HG03575 (cell line): ENCODE measurements at regions not wholly inside any gene's neighbourhood (a gene's known extent, or its start where the extent isn't known, plus 50 kb on each side); places are given as distances from the start of the nearest gene placed in this dataset.

Experiments used
- ATAC-seq: cut with Tn5 transposase; IDR thresholded peaks from one replicate; pipeline ENCODE4 v1.9.1; 2021; ENCODE audit not compliant: unreplicated experiment, insufficient number of reproducible peaks, low FRiP score; ENCODE audit errors: extremely low read depth

DNA sequence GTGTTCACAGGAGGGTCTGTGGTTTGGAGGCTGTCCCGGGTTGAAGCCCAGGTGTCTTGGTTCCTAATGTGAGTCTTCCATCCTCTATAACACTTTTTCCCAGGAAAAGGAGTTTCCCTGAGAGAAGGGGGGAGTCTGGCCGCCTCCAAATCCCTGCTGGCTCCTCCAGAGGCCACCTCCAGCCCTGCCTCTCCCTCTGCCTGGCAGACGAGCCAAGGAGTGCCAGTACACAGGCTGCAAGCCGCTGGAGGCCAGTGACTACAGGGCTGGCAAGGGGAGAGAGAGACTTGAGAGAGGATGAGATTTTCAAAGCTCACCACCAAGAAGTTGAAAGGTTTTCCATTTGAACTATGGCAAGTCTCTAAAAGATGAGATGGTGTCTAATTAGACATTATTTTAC lies 154.2 kb upstream of the ID2 start:
- no peak for ATAC-seq

DNA sequence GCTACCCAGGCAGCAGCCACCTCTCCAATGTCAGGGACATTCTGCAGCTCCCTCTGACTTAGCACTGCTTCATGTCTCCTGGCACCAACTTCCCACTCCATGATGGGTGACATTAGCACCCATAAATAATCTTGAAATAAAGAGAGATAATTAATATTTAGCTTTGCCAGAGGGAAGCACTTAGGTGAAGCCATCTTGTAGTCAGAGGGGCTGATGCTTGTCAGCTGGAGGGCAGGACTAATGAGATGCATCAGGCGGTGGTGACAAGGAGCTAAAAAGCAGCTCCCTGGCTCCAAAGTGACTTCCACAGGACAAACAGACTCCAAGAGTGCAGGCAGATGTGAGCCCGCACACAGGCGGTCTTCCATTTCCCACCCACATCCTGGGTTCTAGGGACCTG lies 153.0 kb upstream of the ID2 start:
- no peak for ATAC-seq

DNA sequence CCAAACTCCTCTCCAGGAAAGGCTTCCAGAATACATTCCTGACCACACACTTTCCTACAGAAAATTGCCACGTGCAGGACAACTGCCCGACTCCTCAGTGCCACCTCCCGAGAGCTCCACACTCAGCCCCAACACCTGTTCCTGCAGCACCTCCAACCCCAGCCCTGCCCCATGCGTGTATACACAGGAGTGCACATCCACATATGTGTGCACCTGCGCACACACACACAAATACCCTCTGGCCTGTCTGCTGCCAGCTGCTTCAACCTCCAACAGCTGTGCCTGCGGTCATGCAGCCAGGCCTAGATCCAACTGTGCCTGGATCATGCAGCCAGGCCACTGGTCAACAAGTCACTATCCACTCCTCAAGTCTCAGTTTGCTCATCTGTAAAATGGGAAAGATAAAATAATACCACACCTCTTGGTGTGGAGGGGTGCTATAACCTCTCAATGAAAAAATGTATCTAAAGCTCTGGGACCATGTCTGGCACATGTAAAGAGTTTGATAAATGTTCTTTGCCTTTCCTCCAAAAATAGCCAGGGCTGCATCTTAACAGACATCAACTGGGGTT lies 152.1 kb upstream of the ID2 start:
- ATAC-seq, result no peak

DNA sequence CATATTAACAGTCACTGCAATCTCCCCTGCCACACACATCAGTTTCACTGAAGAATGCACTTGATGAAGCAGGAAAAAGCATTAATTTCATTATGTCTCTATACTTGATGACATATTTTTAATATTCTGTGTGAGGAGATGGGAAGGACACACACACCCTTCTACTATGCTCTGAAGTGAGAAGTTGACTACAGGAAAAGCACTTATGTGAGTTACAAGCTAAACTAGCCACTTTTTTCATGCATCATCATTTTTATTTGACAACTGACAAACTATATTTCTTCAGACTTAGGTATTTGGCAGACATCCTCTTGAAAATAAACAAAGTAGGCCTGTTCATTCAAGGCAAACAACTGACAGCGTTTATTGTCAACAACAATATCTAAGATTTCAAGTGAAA lies 150.4 kb upstream of the ID2 start:
- no peak for ATAC-seq

DNA sequence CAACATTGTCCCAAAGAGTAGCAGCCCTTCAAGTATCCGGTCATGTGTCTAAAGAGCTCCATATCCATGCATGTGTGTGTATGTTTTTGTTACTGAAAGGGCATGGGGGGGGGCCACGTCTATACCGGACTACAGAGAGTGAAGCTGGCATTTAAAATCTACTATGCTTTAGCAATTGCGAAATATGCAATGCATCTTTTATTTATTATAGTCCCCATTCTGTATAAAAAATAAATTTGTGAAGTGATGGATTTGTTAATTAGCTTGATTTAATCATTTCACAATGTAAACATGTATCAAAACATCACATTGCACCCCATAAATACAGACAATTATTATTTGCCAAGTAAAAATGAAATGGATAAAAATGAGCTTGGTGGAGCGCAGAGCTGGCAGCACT lies 149.4 kb upstream of the ID2 start:
- ATAC-seq, result no peak

DNA sequence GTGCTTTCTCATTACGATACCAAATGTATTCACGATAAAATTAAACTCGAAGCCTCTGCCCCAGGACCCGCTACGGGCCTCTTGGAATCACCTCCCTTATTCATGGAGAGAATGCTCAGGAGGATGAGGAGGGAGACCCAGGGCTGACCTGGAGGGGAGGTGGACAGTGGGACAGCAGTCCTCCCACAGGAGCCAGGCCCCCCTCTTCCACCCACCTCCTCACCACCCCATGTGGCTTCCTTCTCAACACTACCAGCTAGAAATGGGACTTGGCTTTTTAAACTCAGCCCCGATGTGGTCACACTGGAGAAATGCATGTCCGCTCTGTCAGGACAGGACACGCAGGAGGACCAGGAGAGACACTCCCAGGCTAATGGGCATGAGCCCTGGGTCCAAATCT lies 147.9 kb upstream of the ID2 start:
- no peak for ATAC-seq

DNA sequence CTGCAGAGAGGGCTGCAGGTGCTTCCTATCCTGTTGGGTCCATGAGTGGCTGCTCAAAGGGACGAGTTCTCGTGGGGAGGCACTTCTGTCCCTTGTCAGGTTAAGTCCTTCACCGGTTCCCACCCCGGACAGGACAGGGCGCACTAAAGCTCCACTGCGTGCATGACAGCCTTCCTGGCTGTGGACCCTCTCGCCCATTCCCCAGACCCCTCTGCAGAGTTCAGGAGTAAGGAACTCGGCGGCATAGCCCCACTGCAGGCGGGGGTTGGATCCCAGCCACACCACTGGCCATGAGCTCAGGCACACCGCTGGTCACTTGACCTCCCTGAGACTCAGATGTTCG lies 147.5 kb upstream of the ID2 start:
- no peak for ATAC-seq

DNA sequence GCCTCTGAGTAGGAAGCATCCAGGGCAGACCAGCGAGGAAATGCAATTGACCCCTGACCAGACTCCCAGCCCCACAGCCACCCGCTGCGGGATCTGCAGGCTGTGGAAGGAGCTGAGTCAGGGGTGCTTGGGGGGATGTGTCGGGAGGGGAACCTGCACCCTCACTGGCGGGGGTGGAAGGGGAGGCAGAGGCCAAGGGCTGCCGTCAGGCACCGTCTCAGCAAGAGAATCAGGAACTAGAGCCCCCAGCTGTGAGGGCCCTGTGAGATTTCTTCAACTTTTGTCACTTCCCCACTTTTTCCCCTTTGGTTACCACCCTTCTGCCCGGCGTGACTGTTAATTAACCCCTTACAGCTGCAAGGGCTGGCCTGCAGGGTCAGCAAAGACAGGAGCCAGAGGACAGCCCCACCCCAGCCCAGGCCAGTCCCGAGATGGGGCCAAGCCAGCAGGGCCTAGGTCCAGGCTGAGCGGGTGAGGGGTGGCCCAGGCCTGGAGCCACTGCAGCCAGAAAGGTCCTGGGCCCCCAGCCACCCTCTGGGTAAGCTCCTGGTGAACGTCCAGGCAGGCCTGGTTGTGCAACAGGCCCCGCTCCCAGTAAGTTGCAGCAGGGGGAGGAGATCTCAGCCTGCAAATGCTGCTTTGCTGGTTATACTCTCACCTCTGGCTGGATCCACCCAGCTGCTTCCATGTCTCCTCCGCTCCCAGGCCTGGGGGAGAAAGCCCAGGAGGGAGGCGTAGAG lies 147.0 kb upstream of the ID2 start:
- no peak for ATAC-seq

DNA sequence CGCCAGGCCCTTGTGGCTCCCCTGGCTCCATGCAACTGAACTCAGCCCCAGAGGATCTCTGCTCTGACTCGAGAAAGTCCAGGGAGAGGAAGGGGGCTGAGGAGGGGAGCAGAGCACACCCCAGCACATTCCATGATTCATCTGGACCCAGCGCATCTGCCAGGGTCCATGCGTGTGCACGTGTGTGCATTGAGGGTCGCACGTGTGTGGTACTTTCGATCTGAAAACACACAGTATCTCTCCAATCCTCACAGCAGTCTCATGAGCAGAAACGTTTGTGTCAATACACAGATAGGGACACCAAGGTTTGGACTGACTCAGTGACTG lies 146.4 kb upstream of the ID2 start:
- ATAC-seq, result no peak

DNA sequence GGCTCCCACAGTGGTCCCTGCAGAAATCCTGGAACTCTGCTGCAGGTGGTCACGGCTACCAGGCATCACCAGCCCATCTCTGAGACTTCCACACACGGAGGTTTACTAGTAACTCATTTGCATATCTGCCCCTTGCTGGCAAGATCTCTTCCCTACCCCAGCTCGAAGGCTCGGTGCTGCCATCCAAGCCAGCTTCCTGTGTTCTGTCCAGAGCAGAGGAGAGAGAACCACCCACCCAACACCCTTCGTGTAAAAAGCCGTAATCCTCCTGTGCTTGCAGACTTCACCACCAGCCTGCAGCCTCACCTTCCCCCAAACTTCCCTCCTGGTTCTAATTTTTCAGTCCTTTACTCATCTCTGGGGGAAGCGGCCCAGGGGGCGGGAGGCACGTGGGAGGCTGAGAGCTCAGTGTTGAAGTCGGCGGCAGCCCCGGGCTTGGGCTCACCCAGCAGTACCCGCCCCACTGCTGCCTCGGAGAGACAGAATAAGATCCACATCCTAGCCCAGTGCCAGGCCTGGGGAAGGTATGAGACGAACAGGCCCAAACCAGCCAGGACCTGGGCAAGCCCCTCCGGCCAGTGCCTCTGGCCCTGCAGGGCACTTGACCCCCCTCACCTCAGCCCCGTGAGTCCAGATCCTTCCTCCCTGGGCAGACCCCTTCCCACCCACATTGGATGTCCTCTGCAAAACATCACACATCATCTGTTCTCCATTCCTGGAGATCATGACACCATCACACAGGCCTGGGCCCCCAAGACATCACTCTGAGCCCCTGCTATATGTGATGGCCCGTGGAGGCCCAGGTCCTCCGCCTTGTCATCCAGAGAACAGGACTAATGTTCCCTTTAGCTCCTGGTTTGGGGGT lies 145.8 kb upstream of the ID2 start:
- no peak for ATAC-seq

DNA sequence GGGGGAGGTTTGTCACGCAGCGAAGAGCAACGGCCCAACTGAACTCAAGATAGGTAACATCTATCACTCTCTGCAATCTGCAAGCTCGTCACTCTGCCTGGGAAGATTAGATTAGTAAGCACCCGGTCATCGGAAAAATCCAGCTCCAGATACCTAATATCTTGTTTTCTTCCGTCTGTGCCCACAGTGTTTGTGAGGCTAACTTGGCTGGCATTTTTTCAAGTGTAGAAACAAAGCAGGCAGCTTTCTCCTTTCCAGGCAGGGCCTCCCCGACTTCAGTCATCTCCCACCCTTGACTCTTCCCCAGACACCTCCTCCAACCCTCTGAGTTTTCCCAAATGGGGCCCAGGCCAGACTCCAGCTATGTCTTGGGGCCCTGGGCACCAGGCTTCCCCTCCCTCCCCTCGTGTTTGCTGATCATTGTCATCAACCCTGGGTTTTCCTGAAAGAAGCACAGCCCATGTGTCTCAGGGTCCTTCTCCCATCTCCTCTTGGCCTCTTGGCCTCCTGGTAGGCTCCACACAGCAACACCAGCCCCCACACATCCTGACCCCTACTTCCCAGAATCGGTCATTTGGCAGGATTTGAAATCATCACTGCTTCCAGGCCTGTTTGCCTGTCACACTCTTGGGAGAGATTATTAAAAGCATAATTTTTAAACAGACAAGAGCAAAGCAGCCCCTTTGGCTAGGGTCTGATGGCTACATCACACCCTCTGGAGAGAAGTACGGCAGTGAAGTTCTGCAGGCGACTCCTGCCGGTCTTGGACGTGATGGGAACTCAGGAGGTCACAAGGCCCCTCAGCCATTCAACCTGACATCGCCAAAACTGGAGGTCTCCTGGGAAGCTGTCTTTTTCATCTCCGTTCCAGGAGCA lies 144.9 kb upstream of the ID2 start:
- ATAC-seq, result no peak

DNA sequence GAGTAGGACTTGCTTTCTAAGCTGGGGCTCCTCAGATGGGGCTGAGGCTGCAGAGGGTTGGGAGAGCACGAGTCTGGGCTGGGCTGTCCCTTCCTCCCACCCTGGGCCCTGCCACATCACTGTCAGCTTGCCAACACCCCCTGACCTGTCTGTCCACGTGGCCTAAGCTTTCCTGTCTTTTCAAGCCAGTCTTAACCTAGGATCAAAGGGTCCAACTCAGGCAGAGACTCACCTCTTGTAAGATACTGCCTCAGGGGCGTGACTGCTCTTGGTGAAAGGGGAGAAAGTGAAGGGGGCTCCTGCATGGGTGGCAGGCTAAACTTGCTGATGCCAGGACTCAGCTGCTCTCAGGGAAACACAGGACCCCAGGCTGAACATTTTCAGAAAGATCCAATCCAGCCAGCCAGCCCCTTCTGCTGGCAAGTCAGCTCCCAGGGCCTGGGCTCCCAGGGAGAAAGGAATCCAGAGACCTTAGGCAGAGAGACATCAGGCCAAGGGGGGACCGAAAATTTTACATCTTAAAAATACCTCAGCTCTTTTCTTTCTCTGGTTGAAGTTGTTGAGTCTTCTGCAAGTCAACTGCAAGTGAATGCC lies 144.2 kb upstream of the ID2 start:
- no peak for ATAC-seq

DNA sequence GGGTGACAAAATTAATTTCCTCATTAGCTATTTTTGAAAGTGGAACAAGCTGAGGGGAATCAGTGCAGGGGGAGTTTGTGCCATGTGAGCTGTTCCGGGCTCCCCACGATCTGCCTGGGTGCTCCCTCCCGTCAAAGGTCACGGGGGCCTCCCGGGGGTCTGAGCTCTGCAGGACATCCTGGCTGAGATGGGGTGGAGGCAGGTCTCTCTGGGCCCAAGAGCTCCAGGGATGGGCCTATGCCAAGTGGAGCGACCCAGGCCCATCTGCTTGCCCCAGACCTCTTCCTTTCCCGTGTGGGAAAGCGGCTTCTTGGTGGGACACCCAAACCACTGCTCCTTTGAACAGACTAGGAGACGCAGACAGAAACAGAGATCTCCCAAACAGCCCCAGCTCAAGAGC lies 143.3 kb upstream of the ID2 start:
- ATAC-seq, result no peak

DNA sequence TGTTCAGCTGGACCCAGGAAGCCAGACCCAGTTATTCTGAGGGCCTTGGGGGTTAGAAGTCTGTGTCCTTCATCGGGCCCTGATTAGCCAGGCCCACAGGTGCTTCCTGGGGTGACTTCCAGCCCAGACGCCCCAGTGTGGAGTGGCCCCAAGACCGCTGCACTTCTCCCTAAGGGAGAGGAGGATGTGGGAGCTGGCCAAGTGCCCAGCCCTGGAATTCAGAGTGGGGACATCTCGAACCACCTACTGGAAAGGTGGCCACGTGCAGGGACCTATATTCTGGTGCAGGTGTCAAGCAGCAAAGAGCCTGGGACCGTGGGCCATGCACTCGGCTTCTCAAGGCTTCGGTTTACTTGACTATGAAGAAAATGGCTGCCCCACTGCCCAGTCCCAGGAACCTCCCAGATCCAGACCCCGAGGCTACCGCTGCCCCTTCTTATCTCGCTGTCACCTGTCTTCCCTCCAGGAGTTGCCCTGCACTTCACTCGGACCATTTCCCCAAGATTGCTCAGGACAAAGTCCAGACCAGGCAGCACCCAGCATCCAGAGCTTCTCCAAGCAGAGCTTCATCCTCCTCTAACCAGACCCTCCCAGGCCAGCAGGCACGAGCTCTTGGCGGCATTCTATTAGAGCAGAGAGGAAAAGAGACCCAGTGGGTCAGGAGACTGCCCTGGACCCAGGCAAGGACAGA lies 142.8 kb upstream of the ID2 start:
- no peak for ATAC-seq

DNA sequence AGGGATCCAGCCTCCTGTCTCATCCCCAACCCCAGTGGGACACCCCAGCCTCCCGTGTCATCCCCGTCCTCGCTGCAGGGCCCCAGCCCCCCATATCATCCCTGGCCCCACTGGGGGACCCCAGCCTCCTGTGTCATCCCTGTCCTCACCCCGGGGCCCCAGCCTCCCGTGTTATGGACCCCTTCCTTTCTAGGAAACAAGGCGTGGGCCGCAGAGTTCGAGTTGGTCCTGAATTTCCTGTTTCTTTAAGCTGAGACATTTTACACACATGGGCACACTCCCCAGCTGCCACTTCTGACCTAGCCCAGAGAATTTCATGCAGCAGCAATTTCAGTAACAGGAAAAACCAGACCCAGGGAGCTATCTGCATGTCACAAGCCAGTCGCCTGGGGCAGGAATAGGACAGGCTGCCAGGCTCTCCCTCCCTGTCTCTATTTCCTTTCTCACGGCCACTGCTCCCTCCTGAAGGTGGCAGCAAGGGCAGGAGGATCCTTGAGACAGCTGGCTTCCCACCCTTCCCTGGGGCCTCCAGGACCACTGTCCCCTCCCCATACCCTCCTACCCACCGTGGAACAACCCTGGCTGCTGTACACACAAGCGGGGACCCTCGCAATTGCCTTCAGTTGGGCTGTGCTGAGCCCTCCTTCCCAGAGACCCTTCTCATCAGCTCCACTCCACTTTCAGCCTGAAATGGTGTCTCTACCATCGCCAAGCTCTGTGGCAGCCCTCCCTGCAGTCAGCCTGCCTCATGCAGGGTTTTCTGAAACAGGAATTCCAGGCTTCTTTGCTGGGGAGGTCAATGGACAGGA lies 141.9 kb upstream of the ID2 start:
- no peak for ATAC-seq

DNA sequence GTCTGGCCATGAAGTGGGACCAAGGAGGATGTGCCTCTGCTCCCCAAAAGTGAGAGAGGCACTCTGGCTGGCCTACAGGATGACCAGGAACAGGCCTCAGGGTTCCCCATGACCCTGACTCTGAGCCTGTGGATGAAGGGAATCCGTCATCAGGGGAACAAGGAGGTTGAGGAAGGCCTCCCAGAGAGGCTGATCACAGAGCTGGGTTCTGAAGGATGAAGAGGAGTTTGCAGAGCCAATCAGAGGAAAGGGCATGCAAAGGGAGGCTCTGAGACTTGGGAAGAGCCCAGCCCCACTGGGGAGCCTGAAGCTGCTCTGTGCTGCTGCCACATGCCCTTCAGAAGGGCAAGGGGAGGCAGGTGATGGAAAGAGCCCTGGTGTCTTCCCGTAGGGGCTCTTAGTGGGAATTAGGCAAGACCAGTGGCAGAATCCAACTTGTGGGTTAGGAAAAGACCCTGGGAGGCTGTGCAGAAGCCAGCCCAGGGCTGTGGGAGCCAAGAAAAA lies 141.3 kb upstream of the ID2 start:
- ATAC-seq, result no peak

DNA sequence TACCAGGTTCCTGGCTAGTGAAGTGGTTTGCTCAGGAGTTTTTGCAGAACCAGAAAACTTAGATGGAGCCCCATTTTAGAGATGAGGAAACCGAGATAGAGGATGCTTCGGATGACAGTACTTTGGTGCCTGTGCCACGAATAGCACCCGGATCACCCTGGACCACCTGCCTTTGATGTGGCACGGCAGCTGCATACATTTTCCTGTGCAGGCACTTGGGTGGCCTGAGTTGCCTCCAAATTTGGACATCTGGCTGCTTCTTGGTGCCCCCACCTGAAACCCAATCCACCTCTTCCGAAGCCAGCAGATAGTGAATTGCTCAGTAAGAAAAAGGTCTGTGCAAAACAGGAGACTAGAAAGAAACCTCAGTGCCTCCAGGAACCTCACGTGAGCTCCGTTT lies 140.6 kb upstream of the ID2 start:
- no peak for ATAC-seq

DNA sequence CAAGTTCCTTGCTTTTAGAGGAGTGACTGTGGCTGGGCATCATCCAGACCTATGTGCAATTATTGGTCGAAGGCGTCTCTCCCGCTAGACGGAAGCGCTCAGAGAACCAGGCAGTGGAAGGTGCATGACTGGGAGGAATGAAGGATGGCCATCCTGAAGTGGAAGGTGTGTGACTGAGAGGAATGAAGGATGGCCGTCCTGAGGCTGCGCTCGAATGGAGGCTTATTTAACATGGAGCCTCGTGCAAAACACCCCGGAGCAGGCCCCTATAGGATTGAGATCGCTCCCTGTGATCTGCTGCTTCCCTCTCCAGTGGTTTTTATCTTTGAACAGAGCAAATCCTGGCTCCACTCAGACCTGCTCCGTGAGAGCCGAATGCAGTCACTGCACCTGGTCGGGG lies 140.2 kb upstream of the ID2 start:
- no peak for ATAC-seq
